Neural crest cell (in vitro differentiated cells): ENCODE measurements at regions not wholly inside any gene's neighbourhood (a gene's known extent, or its start where the extent isn't known, plus 50 kb on each side); places are given as distances from the start of the nearest gene placed in this dataset.

ENCODE experiments used
- DNase-seq: peaks from one replicate; pipeline ENCODE4 v3.0.0; 2021; ENCODE audit warnings: low read depth, mixed read lengths, low spot score
- H3K27ac Mint-ChIP-seq: one replicate; pipeline ENCODE4 v1.8.0; 2021; ENCODE audit warnings: mild to moderate bottlenecking, mixed read lengths; ENCODE audit not compliant: unreplicated experiment
- H3K27me3 Mint-ChIP-seq: 2 replicates; pipeline ENCODE4 v1.8.0; 2021; ENCODE audit warnings: low read depth, mild to moderate bottlenecking, mixed read lengths
- H3K36me3 Mint-ChIP-seq: 2 replicates; pipeline ENCODE4 v1.8.0; 2021; ENCODE audit warnings: low read depth, mild to moderate bottlenecking, mixed read lengths
- H3K4me1 Mint-ChIP-seq: 2 replicates; pipeline ENCODE4 v1.8.0; 2021; ENCODE audit warnings: mixed read lengths
- H3K4me3 Mint-ChIP-seq: one replicate; pipeline ENCODE4 v1.8.0; 2021; ENCODE audit warnings: mild to moderate bottlenecking, mixed read lengths
- H3K9me3 Mint-ChIP-seq: 2 replicates; pipeline ENCODE4 v1.8.0; 2021; ENCODE audit warnings: mixed read lengths
- CTCF ChIP-seq: fragments of 200-600 bp; sonication (generic); conservative IDR thresholded peaks from 2 replicates; pipeline ENCODE4 v1.5.0; 2021; ENCODE audit warnings: antibody characterized with exemption, mild to moderate bottlenecking

DNA sequence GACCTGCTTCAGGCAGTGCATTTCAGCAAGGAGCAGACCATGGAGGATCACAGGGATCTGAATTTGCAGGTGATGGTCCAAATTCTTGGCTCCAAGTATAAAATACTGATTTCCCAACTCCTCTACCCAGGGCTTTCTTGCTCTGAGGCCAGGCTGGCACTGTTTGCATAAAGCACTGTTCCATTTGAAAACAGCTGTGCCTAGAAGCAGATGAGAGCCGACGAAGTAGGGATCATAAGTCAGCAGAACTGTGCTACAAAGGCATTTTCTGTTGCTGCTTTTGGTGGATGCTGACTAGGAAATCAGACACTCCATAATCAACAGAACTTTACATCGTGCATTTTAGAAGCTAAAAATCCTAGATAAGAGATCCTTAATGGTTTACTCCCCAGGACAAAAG lies 126.4 kb downstream of the MAT2B start:
- Mint-ChIP-seq H3K4me1 (no peaks in the 10 kb centered on the region), H3K27ac (no peak overlapping the region)

GRCh38 chr5:163633926-163634460 lies 128.6 kb downstream of the MAT2B start:
- DNase-seq = no peak
- Mint-ChIP-seq H3K27me3 (no peaks in the 10 kb centered on the region), H3K27ac (no peak overlapping the region), H3K4me1 (no peaks in the 10 kb centered on the region), H3K9me3 (peaks cover 8% of the 10 kb centered on the region), H3K36me3 (no peaks in the 10 kb centered on the region), H3K4me3 (no peak overlapping the region)
- no peak for TF ChIP-seq CTCF

More for the DNA sequence above, 126.4 kb downstream of the MAT2B start:
- DNase-seq = no peak
- Mint-ChIP-seq H3K27me3 (no peaks in the 10 kb centered on the region), H3K36me3 (no peaks in the 10 kb centered on the region), H3K4me3 (no peak overlapping the region), H3K9me3 (peaks cover 5% of the 10 kb centered on the region)
- TF ChIP-seq CTCF = no peak

GRCh38 chr5:163635631-163636030 lies 130.2 kb downstream of the MAT2B start:
- DNase-seq = no peak
- no peaks in the 10 kb centered on the region for H3K27me3 Mint-ChIP-seq
- TF ChIP-seq CTCF = no peak
- H3K36me3 Mint-ChIP-seq = no peaks in the 10 kb centered on the region
- no peaks in the 10 kb centered on the region for H3K4me1 Mint-ChIP-seq
- H3K27ac Mint-ChIP-seq = no peak overlapping the region
- H3K4me3 Mint-ChIP-seq = no peak overlapping the region
- H3K9me3 Mint-ChIP-seq = peaks cover 3% of the 10 kb centered on the region

DNA sequence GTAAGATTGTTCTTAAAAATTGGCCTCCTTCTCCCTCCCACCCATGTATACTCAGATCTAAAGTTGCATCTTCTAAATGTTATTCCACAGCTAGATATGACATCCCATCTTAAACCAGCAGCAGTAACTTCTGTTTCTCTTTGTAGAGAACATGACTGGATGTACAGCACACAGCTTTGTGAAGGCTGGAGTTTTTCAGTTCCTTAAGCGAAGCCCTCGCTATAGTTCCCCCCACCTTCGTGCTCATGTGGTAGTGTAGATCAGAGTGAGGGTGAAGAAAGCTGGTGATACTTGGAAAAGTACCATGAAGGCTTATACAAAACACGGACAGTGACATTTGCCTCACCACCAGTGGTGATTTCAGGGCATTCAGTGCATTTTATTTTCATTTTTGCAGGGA lies 137.5 kb downstream of the MAT2B start:
- no peak for TF ChIP-seq CTCF
- peaks cover under 1% of the 10 kb centered on the region for H3K9me3 Mint-ChIP-seq
- no peaks in the 10 kb centered on the region for H3K4me1 Mint-ChIP-seq
- no peak overlapping the region for H3K27ac Mint-ChIP-seq
- no peak for DNase-seq
- H3K27me3 Mint-ChIP-seq = no peaks in the 10 kb centered on the region
- H3K36me3 Mint-ChIP-seq = no peaks in the 10 kb centered on the region
- H3K4me3 Mint-ChIP-seq = no peak overlapping the region

- Mint-ChIP-seq H3K4me1 (no peaks in the 10 kb centered on the region), H3K27me3 (no peaks in the 10 kb centered on the region), H3K9me3 (no peaks in the 10 kb centered on the region), H3K36me3 (no peaks in the 10 kb centered on the region), H3K4me3 (no peak overlapping the region), H3K27ac (no peak overlapping the region)
- DNase-seq = no peak
- TF ChIP-seq CTCF = no peak
These were observed 140.3 kb downstream of the MAT2B start for GRCh38 chr5:163645421-163646416.
